ENCODE measurements at regions not wholly inside any gene's neighbourhood (a gene's known extent, or its start where the extent isn't known, plus 50 kb on each side); places are given as distances from the start of the nearest gene placed in this dataset.

DNA sequence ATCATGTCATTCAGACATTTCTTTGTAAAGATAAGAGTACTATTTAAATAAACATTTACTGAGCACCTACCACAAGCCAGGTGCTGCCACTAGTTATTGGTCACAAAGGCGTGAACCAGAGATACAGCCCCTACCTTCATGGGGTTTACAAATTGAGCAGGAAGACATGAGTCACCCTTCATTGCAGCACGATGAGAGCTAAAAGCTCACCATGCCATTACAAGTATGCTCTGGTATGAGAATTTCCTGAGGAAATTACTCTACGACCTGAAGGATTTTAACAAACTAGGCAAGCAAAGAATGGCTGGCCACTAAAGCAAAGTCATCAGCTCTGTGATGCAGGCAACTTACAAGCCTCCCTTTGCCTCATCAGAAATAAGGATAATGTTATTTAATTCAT is 346.8 kb downstream of the BRINP2 start:
- no peak for TF ChIP-seq EZH2 (IDR thresholded peaks at IDR 0.05)
- TF ChIP-seq, protein P1, sequence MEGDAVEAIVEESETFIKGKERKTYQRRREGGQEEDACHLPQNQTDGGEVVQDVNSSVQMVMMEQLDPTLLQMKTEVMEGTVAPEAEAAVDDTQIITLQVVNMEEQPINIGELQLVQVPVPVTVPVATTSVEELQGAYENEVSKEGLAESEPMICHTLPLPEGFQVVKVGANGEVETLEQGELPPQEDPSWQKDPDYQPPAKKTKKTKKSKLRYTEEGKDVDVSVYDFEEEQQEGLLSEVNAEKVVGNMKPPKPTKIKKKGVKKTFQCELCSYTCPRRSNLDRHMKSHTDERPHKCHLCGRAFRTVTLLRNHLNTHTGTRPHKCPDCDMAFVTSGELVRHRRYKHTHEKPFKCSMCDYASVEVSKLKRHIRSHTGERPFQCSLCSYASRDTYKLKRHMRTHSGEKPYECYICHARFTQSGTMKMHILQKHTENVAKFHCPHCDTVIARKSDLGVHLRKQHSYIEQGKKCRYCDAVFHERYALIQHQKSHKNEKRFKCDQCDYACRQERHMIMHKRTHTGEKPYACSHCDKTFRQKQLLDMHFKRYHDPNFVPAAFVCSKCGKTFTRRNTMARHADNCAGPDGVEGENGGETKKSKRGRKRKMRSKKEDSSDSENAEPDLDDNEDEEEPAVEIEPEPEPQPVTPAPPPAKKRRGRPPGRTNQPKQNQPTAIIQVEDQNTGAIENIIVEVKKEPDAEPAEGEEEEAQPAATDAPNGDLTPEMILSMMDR (IDR thresholded peaks at IDR 0.05) = no peak
- no peak for TF ChIP-seq EZH2phosphoT487 (IDR thresholded peaks at IDR 0.05)
